ENCODE measurements at regions not wholly inside any gene's neighbourhood (a gene's known extent, or its start where the extent isn't known, plus 50 kb on each side); places are given as distances from the start of the nearest gene placed in this dataset.
"Not testable (repeated sequence)": the region's sequence is repeated elsewhere in the genome, so short reads cannot be mapped to it uniquely, and the experiment has no call there.

- not testable (repeated sequence) for TF ChIP-seq CTCF (optimal IDR thresholded peaks at IDR 0.05 in 1 of 3, IDR thresholded peaks at IDR 0.05 in 1 of 3, conservative IDR thresholded peaks at IDR 0.05 in 1 of 3; ENCODE audit: extremely low read depth in 1 of 3, insufficient read depth in 2 of 3, low read length in 3 of 3); EZH2 (IDR thresholded peaks at IDR 0.05; ENCODE audit: low read length)
These were observed 353.5 kb upstream of the HS6ST1 start for GRCh38 chr2:128671981-128672757.
